ENCODE measurements at regions not wholly inside any gene's neighbourhood (a gene's known extent, or its start where the extent isn't known, plus 50 kb on each side); places are given as distances from the start of the nearest gene placed in this dataset.
"Not testable (repeated sequence)": the region's sequence is repeated elsewhere in the genome, so short reads cannot be mapped to it uniquely, and the experiment has no call there.

GRCh38 chr4:27638163-27638915 lies 777.7 kb downstream of the STIM2 start:
- DNase-seq (ENCODE audit: low read depth): no peak

- DNase-seq (ENCODE audit: low read depth): no peak
Measured at GRCh38 chr4:27643101-27643500, 782.5 kb downstream of the STIM2 start.

GRCh38 chr4:27648416-27648815 lies 787.8 kb downstream of the STIM2 start:
- no peak for DNase-seq (ENCODE audit: low read depth)

GRCh38 chr4:27662426-27662825 lies 801.8 kb downstream of the STIM2 start:
- no peak for DNase-seq (ENCODE audit: low read depth)

GRCh38 chr4:27666943-27667342 lies 806.3 kb downstream of the STIM2 start:
- DNase-seq (ENCODE audit: low read depth): no peak

- DNase-seq (ENCODE audit: low read depth): no peak
Measured at GRCh38 chr4:27668001-27668400, 807.4 kb downstream of the STIM2 start.

- no peak for DNase-seq (ENCODE audit: low read depth)
Measured at GRCh38 chr4:27678027-27678426, 817.4 kb downstream of the STIM2 start.

GRCh38 chr4:27684610-27685011 lies 824.0 kb downstream of the STIM2 start:
- peak; percentile 4 for DNase-seq (ENCODE audit: low read depth)

- no peak for DNase-seq (ENCODE audit: low read depth)
Measured at GRCh38 chr4:27685091-27685490, 824.5 kb downstream of the STIM2 start.

GRCh38 chr4:27685947-27686346 lies 825.3 kb downstream of the STIM2 start:
- DNase-seq (ENCODE audit: low read depth): no peak

GRCh38 chr4:27692158-27692557 lies 831.5 kb downstream of the STIM2 start:
- DNase-seq (ENCODE audit: low read depth): no peak

- DNase-seq (ENCODE audit: low read depth): no peak
Measured at GRCh38 chr4:27692868-27693634, 832.4 kb downstream of the STIM2 start.

- not testable (repeated sequence) for DNase-seq (ENCODE audit: low read depth)
Measured at GRCh38 chr4:27696257-27696656, 835.6 kb downstream of the STIM2 start.

GRCh38 chr4:27701606-27702005 lies 841.0 kb downstream of the STIM2 start:
- DNase-seq (ENCODE audit: low read depth): no peak

GRCh38 chr4:27702730-27703431 lies 842.2 kb downstream of the STIM2 start:
- no peak for DNase-seq (ENCODE audit: low read depth)

GRCh38 chr4:27703771-27704170 lies 843.1 kb downstream of the STIM2 start:
- no peak for DNase-seq (ENCODE audit: low read depth)

- DNase-seq (ENCODE audit: low read depth): no peak
Measured at GRCh38 chr4:27711041-27711440, 850.4 kb downstream of the STIM2 start.

- no peak for DNase-seq (ENCODE audit: low read depth)
Measured at GRCh38 chr4:27714073-27714472, 853.4 kb downstream of the STIM2 start.

- DNase-seq (ENCODE audit: low read depth): no peak
Measured at GRCh38 chr4:27716693-27717430, 856.2 kb downstream of the STIM2 start.

GRCh38 chr4:27717431-27717755 lies 856.8 kb downstream of the STIM2 start:
- DNase-seq (ENCODE audit: low read depth): no peak

- no peak for DNase-seq (ENCODE audit: low read depth)
Measured at GRCh38 chr4:27720010-27720766, 859.5 kb downstream of the STIM2 start.

GRCh38 chr4:27721193-27721592 lies 860.6 kb downstream of the STIM2 start:
- DNase-seq (ENCODE audit: low read depth): no peak

All from GM04504 (cell line).